Naive thymus-derived CD4-positive, alpha-beta T cell (primary cell): ENCODE measurements at regions not wholly inside any gene's neighbourhood (a gene's known extent, or its start where the extent isn't known, plus 50 kb on each side); places are given as distances from the start of the nearest gene placed in this dataset.

Experiments
- ATAC-seq: fragments of 150-1000 bp; cut with Tn5 transposase; 2 replicates; pipeline ENCODE4 v1.10.0; 2021; ENCODE audit warnings: mild to moderate bottlenecking, moderate library complexity
- CTCF ChIA-PET: fragments of 350-600 bp; sonication (Branson Sonifier 250); formaldehyde crosslinking; loops from one replicate; lab custom pipeline; 2021; ENCODE audit warnings: antibody characterized with exemption; lab: Charles Lee
- POLR2A ChIA-PET: fragments of 350-600 bp; sonication (Branson Sonifier 250); formaldehyde crosslinking; loops from one replicate; lab custom pipeline; 2021; ENCODE audit warnings: antibody characterized with exemption, inconsistent platforms; lab: Charles Lee
- DNase-seq, 9 donors: peaks; one replicate each; pipeline versions ENCODE4 v3.0.0 to v3.0.0-alpha.2; 2020 to 2022; ENCODE audit warnings: mixed read lengths in 1 of 9
- H3K27ac ChIP-seq: one replicate; pipeline ENCODE4 v1.7.0; 2013; ENCODE audit warnings: mild to moderate bottlenecking, low read depth, low read length, moderate library complexity
- H3K27me3 ChIP-seq, 2 donors: one replicate each; pipeline ENCODE4 v1.7.0; 2013; ENCODE audit warnings: low read length in 2 of 2, mild to moderate bottlenecking in 2 of 2, moderate library complexity in 2 of 2; ENCODE audit not compliant: control insufficient read depth in 2 of 2, insufficient read depth in 2 of 2
- H3K36me3 ChIP-seq, 3 experiments: 1 replicate in 2 of 3; 2 replicates in 1 of 3; pipeline ENCODE4 v1.7.0; 2013; ENCODE audit warnings: low read length in 3 of 3, mild to moderate bottlenecking in 3 of 3, moderate library complexity in 1 of 3; ENCODE audit not compliant: insufficient read depth in 3 of 3, control insufficient read depth in 2 of 3
- H3K4me1 ChIP-seq, 2 donors: one replicate each; pipeline ENCODE4 v1.7.0; 2013; ENCODE audit warnings: low read length in 2 of 2, mild to moderate bottlenecking in 2 of 2, moderate library complexity in 1 of 2; ENCODE audit not compliant: control insufficient read depth in 2 of 2, insufficient read depth in 2 of 2
- H3K4me3 ChIP-seq: 2 replicates; pipeline ENCODE4 v1.7.0; 2013; ENCODE audit warnings: mild to moderate bottlenecking, low read length
- H3K9me3 ChIP-seq, 3 experiments: 1 replicate in 2 of 3; 2 replicates in 1 of 3; pipeline ENCODE4 v1.7.0; 2013; ENCODE audit warnings: low read length in 3 of 3; ENCODE audit not compliant: control insufficient read depth in 2 of 3
- H3K27ac Mint-ChIP-seq, 9 donors: one replicate each; pipeline ENCODE4 v1.8.0; 2020 to 2022; ENCODE audit warnings: mixed read lengths in 9 of 9, mild to moderate bottlenecking in 8 of 9, moderate library complexity in 5 of 9, inconsistent platforms in 2 of 9
- H3K27me3 Mint-ChIP-seq, 5 donors: one replicate each; pipeline ENCODE4 v1.8.0; 2021 to 2022; ENCODE audit warnings: mixed read lengths in 5 of 5, mild to moderate bottlenecking in 1 of 5
- H3K36me3 Mint-ChIP-seq, 5 donors: one replicate each; pipeline ENCODE4 v1.8.0; 2020 to 2022; ENCODE audit warnings: mixed read lengths in 5 of 5, mild to moderate bottlenecking in 3 of 5, inconsistent platforms in 1 of 5
- H3K4me1 Mint-ChIP-seq, 7 donors: one replicate each; pipeline ENCODE4 v1.8.0; 2020 to 2022; ENCODE audit warnings: mixed read lengths in 7 of 7, mild to moderate bottlenecking in 3 of 7, inconsistent platforms in 1 of 7
- H3K4me3 Mint-ChIP-seq, 10 donors: one replicate each; pipeline ENCODE4 v1.8.0; 2020 to 2022; ENCODE audit warnings: mild to moderate bottlenecking in 10 of 10, mixed read lengths in 10 of 10, moderate library complexity in 6 of 10, inconsistent platforms in 2 of 10
- H3K9me3 Mint-ChIP-seq, 11 donors: one replicate each; pipeline ENCODE4 v1.8.0; 2020 to 2022; ENCODE audit warnings: mixed read lengths in 11 of 11, mild to moderate bottlenecking in 4 of 11, inconsistent platforms in 1 of 11, moderate library complexity in 1 of 11
- intact Hi-C, 2 donors: fragments of 100-400 bp; cut with micrococcal nuclease; formaldehyde crosslinking; loops; one replicate each; pipeline ENCODE4 v1.15.1; 2023

- POLR2A ChIA-PET, result no interaction called here
- Mint-ChIP-seq H3K27me3 (no peaks in the 10 kb centered on the region), H3K4me1 (no peaks in the 10 kb centered on the region), H3K36me3 (no peaks in the 10 kb centered on the region), H3K27ac (no peak overlapping the region), H3K9me3 (peaks cover 0 to 19% (median 5%) of the 10 kb centered on the region in 11 donors), H3K4me3 (no peak overlapping the region)
- H3K27me3 ChIP-seq, result no peaks in the 10 kb centered on the region
- no peak for DNase-seq
- ATAC-seq, result no peak
- intact Hi-C loops, result no loop called here
- H3K36me3 ChIP-seq, result no peaks in the 10 kb centered on the region
- CTCF ChIA-PET, result no interaction called here
- H3K27ac ChIP-seq, result no peak overlapping the region
- no peaks in the 10 kb centered on the region for H3K9me3 ChIP-seq
- H3K4me1 ChIP-seq, result no peaks in the 10 kb centered on the region
- H3K4me3 ChIP-seq, result no peak overlapping the region
These were observed 275.7 kb downstream of the CSNK1G3 start for GRCh38 chr5:123787635-123788034.

- no peak for ATAC-seq
- intact Hi-C loops, result no loop called here
- no peak overlapping the region for H3K4me3 Mint-ChIP-seq
- no peaks in the 10 kb centered on the region for H3K4me1 ChIP-seq
- POLR2A ChIA-PET, result no interaction called here
- no peaks in the 10 kb centered on the region for H3K9me3 ChIP-seq
- H3K27me3 Mint-ChIP-seq, result no peaks in the 10 kb centered on the region
- H3K36me3 ChIP-seq, result no peaks in the 10 kb centered on the region
- H3K27me3 ChIP-seq, result no peaks in the 10 kb centered on the region
- H3K9me3 Mint-ChIP-seq, result peaks cover 0 to 19% (median 5%) of the 10 kb centered on the region in 11 donors
- no peak overlapping the region for H3K27ac Mint-ChIP-seq
- CTCF ChIA-PET, result no interaction called here
- no peak overlapping the region for H3K27ac ChIP-seq
- H3K36me3 Mint-ChIP-seq, result no peaks in the 10 kb centered on the region
- H3K4me3 ChIP-seq, result no peak overlapping the region
- no peaks in the 10 kb centered on the region for H3K4me1 Mint-ChIP-seq
- DNase-seq, result no peak
These were observed 275.2 kb downstream of the CSNK1G3 start for GRCh38 chr5:123787136-123787535.

- Histone ChIP-seq H3K27me3 (no peaks in the 10 kb centered on the region), H3K9me3 (no peaks in the 10 kb centered on the region), H3K27ac (no peak overlapping the region), H3K36me3 (no peaks in the 10 kb centered on the region), H3K4me3 (no peak overlapping the region), H3K4me1 (no peaks in the 10 kb centered on the region)
- no peak for ATAC-seq
- CTCF ChIA-PET, result no interaction called here
- Mint-ChIP-seq H3K27me3 (no peaks in the 10 kb centered on the region), H3K9me3 (peaks cover 0 to 19% (median 5%) of the 10 kb centered on the region in 11 donors), H3K4me1 (no peaks in the 10 kb centered on the region), H3K36me3 (no peaks in the 10 kb centered on the region), H3K4me3 (no peak overlapping the region), H3K27ac (no peak overlapping the region)
- DNase-seq, result no peak
- POLR2A ChIA-PET, result no interaction called here
- intact Hi-C loops, result no loop called here
These were observed 274.4 kb downstream of the CSNK1G3 start for GRCh38 chr5:123786411-123786810.

- H3K27me3 ChIP-seq, result no peaks in the 10 kb centered on the region
- H3K9me3 ChIP-seq, result no peaks in the 10 kb centered on the region
- no peak overlapping the region for H3K4me3 ChIP-seq
- Mint-ChIP-seq H3K27me3 (no peaks in the 10 kb centered on the region), H3K4me1 (no peaks in the 10 kb centered on the region), H3K36me3 (no peaks in the 10 kb centered on the region), H3K9me3 (peaks cover 0 to 19% (median 5%) of the 10 kb centered on the region in 11 donors), H3K27ac (no peak overlapping the region), H3K4me3 (no peak overlapping the region)
- DNase-seq (no peak), ATAC-seq (no peak)
- no peaks in the 10 kb centered on the region for H3K4me1 ChIP-seq
- ChIA-PET POLR2A (no interaction called here), CTCF (no interaction called here)
- H3K36me3 ChIP-seq, result no peaks in the 10 kb centered on the region
- H3K27ac ChIP-seq, result no peak overlapping the region
- intact Hi-C loops, result no loop called here
These were observed 273.4 kb downstream of the CSNK1G3 start for GRCh38 chr5:123785162-123786071.

- peaks cover 0 to 5% (median 0%) of the 10 kb centered on the region in 11 donors for H3K9me3 Mint-ChIP-seq
- CTCF ChIA-PET, result no interaction called here
- intact Hi-C loops, result no loop called here
These were observed 271.4 kb downstream of the CSNK1G3 start for GRCh38 chr5:123783421-123783820.

GRCh38 chr5:123778641-123779040 is 266.7 kb downstream of the CSNK1G3 start:
- Mint-ChIP-seq H3K4me1 (no peaks in the 10 kb centered on the region), H3K9me3 (peaks cover 0 to 5% (median 0%) of the 10 kb centered on the region in 11 donors), H3K36me3 (no peaks in the 10 kb centered on the region), H3K4me3 (no peak overlapping the region), H3K27me3 (no peaks in the 10 kb centered on the region), H3K27ac (no peak overlapping the region)
- no peaks in the 10 kb centered on the region for H3K9me3 ChIP-seq
- H3K27me3 ChIP-seq, result no peaks in the 10 kb centered on the region
- intact Hi-C loops, result no loop called here
- ChIA-PET POLR2A (no interaction called here), CTCF (no interaction called here)
- H3K4me1 ChIP-seq, result no peaks in the 10 kb centered on the region
- ATAC-seq (no peak), DNase-seq (no peak)
- H3K36me3 ChIP-seq, result no peaks in the 10 kb centered on the region
- no peak overlapping the region for H3K27ac ChIP-seq
- no peak overlapping the region for H3K4me3 ChIP-seq

More at GRCh38 chr5:123783421-123783820, 271.4 kb downstream of the CSNK1G3 start:
- Mint-ChIP-seq H3K4me1 (no peaks in the 10 kb centered on the region), H3K4me3 (no peak overlapping the region), H3K27me3 (no peaks in the 10 kb centered on the region), H3K27ac (no peak overlapping the region), H3K36me3 (no peaks in the 10 kb centered on the region)
- Histone ChIP-seq H3K27me3 (no peaks in the 10 kb centered on the region), H3K4me1 (no peaks in the 10 kb centered on the region), H3K36me3 (no peaks in the 10 kb centered on the region), H3K4me3 (no peak overlapping the region), H3K9me3 (no peaks in the 10 kb centered on the region), H3K27ac (no peak overlapping the region)
- DNase-seq, result no peak
- POLR2A ChIA-PET, result no interaction called here
- ATAC-seq, result no peak

GRCh38 chr5:123776761-123777160 is 264.8 kb downstream of the CSNK1G3 start:
- no peak overlapping the region for H3K4me3 ChIP-seq
- no peaks in the 10 kb centered on the region for H3K4me1 ChIP-seq
- H3K9me3 ChIP-seq, result no peaks in the 10 kb centered on the region
- intact Hi-C loops, result no loop called here
- no peaks in the 10 kb centered on the region for H3K36me3 Mint-ChIP-seq
- no peaks in the 10 kb centered on the region for H3K4me1 Mint-ChIP-seq
- CTCF ChIA-PET, result no interaction called here
- H3K4me3 Mint-ChIP-seq, result no peak overlapping the region
- no peak overlapping the region for H3K27ac ChIP-seq
- POLR2A ChIA-PET, result no interaction called here
- DNase-seq, result no peak
- no peaks in the 10 kb centered on the region for H3K27me3 Mint-ChIP-seq
- no peaks in the 10 kb centered on the region for H3K27me3 ChIP-seq
- no peak overlapping the region for H3K27ac Mint-ChIP-seq
- peaks cover 0 to 14% (median 3%) of the 10 kb centered on the region in 11 donors for H3K9me3 Mint-ChIP-seq
- H3K36me3 ChIP-seq, result no peaks in the 10 kb centered on the region
- ATAC-seq, result no peak
